ENCODE measurements at regions not wholly inside any gene's neighbourhood (a gene's known extent, or its start where the extent isn't known, plus 50 kb on each side); places are given as distances from the start of the nearest gene placed in this dataset.

DNA sequence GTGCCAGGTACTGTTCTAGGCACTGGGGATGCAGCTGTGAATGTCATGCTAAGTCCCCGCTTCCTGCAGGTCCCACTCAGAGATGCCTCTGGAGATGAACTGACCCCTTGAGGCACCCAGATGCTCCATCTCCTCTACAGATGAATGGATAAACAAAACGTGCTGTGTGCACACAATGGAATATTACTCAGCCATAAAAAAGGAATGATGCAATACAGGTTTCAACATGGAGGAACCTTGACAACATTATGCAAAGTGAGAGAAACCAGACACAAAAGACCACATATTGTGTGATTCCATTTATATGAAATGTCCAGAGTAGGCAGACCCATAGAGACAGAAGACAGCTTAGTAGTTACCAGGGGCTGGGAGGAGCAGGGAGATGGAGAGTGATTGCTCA lies 320.1 kb upstream of the DIO3 start:
- TF ChIP-seq, protein P1, sequence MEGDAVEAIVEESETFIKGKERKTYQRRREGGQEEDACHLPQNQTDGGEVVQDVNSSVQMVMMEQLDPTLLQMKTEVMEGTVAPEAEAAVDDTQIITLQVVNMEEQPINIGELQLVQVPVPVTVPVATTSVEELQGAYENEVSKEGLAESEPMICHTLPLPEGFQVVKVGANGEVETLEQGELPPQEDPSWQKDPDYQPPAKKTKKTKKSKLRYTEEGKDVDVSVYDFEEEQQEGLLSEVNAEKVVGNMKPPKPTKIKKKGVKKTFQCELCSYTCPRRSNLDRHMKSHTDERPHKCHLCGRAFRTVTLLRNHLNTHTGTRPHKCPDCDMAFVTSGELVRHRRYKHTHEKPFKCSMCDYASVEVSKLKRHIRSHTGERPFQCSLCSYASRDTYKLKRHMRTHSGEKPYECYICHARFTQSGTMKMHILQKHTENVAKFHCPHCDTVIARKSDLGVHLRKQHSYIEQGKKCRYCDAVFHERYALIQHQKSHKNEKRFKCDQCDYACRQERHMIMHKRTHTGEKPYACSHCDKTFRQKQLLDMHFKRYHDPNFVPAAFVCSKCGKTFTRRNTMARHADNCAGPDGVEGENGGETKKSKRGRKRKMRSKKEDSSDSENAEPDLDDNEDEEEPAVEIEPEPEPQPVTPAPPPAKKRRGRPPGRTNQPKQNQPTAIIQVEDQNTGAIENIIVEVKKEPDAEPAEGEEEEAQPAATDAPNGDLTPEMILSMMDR (IDR thresholded peaks at IDR 0.05; ENCODE audit: low read depth, low read length), result no peak
- DNase-seq (ENCODE audit: extremely low read depth, low read depth), result no peak

DNA sequence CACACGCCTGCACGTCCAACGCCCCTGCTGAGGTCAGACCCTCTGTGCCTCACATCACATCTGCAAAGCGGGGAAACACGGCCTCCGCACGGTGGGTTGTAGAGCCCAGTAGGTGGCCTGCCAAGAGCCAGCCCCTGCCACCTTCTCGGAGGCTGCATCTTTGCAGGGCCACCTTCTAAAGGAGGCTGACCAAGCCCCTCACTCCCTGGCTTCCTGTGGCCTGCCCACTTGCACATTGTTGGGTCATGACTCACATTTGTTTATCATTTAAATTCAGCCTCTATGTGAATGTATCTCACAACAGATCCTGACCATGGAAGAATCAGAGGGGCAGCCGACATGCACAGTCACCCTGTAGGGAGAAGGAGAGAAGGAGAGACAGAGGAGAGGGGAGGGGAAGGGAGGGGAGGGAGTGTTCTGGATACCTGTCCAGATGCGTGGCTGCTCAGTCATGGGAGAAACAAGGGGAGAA lies 319.5 kb upstream of the DIO3 start:
- TF ChIP-seq, protein P1 (IDR thresholded peaks at IDR 0.05; ENCODE audit: low read depth, low read length), result no peak
- DNase-seq (ENCODE audit: extremely low read depth, low read depth), result no peak

DNA sequence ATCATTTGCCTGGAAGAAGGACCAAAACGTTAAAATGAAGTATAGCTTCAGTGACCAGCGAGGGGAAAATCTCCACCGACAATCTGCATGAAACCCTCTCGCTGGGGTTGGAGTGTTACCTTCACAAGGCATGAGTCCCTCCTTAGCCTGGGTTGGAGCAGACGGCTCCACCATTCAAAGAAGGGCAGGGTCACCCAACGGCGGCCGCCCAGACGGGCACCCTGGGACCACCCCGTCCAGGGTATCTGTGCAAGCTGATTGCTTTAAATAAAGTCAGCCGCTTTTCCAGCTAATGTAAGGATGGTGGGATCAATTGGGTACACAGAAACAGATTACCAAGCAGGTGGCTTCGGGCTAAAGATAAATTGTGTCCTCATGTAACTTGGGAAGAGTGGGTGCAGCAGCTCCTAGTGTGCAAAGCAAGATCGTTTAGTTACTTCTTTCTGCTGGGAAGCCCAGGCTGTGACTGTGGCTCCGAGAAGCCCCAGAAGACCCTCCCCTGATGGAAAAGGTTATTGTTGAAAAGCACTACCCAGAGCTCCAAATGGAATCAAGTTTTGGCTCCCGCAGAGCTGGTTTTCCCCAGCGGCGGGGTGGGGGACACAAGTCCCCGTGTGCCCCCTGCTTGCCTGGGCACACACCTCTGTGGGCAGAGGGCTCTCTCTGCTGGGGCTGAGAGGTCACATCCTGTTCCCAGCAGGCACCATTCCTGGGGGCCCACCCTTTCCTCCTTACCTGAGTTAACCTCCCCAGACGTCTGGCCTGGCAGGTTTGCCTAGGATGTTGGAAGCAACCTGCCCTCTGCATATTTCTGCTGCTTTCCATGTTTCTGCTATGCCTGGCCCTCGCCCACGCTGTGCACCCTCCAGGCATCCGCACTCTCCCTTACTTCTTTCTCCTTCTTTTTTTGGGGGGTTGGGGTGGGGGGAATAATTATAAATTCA lies 318.6 kb upstream of the DIO3 start:
- no peak for DNase-seq (ENCODE audit: extremely low read depth, low read depth)
- TF ChIP-seq, protein P1 (IDR thresholded peaks at IDR 0.05; ENCODE audit: low read depth, low read length), result no peak

DNA sequence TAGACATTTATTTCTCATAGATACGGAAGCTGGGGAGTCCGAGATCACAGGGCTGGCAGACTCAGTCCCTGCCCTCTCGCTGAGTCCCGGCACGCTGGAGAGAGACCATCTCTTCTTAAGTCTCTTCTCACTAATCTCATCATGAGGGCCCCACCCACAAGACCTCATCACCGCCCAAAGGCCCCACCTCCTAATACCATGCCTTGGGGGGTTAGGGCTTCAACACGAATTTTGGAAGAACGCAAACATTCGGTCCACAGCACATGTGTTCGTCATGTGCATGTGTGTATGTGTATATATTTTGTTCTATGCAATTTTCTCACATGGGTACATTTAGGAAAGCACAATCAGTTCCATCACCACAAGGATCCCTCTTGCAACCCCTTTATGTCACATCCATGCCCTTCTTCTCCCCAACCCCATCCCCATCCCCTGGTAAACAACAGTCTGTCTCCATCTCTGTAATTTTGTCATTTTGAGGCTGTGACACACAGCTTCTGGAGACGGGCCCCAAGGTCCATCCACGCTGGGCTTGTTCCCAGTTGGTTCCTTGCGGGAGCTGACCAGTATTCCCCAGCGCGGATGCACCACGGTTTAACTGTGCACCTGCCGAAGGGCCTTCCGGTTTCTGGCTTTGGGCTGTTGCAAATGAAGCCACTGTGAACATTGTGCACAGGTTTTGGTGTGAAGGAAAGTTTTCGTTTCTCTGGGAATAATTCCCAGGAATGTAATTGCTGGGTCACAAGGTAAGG lies 317.5 kb upstream of the DIO3 start:
- TF ChIP-seq, protein P1 (IDR thresholded peaks at IDR 0.05; ENCODE audit: low read depth, low read length), result no peak
- DNase-seq (ENCODE audit: extremely low read depth, low read depth), result no peak

DNA sequence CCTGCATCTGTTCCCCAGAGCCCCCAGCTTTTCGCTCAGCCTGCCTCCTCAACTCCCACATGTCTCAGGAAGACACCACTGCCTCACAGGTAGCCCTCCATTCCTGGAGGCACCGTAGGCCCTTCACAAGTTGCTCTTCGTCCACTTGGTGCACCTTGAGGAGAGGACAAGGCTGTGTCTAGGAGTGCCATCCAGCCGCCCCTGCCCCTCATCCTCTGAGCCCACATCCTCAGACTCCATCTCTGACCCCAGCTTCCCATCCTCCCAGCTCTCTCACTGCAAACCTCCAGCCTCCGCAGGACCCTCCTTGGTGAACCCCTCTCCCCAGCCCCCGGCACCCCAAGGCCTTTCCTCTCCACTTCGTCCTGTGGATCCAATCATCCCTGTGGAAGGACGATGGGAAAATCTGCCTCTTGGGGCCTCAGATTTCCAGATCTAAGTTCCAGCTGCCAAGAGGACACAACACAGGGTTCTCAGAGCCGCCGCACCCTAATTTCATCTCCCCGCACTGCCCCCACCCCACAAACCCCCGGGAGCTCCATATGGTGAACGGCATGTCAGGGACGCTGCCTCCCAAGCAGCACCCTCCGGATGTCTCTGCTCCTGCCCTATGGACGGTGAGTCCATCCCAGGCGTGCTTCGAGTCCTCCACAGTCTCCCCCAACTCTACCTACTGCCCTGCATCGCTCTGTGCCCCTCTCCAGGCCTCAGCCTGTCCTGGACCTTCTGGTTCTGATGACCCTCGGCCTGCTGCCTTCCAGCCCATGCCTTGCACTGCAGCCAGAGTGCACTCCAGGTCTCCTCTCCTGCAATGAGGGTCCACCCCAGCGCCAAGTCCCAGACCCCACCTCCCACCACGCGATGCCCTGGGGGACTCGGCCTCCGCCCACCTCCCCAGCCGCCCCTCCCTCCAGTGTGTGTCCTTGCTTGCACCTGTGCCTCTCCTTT lies 314.1 kb upstream of the DIO3 start:
- TF ChIP-seq, protein P1 (IDR thresholded peaks at IDR 0.05; ENCODE audit: low read depth, low read length), result no peak
- DNase-seq (ENCODE audit: extremely low read depth, low read depth), result no peak

DNA sequence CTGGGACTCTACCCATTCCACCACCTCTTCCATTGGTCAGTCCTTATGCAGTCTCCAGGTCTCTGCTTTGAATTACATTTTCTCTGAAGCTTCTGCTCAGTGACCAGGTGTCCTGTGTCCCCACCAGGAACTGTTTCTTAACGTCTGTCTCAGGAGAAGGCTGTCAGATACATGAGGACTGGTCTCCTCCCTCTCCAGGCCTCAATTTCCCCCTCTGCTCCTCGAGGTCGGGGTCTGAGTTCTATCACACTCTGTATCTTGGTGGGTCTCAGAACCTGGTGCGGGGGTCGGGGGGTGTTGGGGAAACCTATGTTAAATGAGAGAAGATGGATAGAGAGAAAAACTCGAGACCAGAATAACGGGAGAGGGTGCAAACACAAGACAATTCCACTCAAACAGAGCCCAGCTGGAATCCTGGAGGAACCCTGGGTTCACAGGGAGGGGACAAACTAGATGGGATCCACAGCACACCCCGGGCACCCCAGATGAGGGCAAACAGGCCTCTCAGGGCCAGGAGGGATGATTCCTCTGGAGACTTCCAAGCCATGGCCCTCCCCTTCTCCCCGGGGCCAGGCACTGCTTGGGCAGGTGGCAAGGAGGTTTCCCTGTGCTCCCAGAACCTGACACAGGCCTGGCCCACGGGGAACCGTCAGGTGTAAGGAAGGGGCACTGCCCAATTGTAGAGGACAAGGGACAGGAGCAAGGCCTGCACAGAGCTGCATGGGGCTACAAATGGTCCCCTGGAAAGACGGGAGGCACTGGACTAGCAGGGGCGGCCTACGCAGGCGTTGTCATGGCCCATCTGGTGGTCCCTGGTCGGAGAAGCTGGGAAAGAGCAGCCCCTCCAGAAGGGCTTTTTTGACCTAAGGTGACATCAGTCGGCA lies 313.2 kb upstream of the DIO3 start:
- TF ChIP-seq, protein P1 (IDR thresholded peaks at IDR 0.05; ENCODE audit: low read depth, low read length), result no peak

More for the DNA sequence above, 313.2 kb upstream of the DIO3 start:
- DNase-seq (ENCODE audit: extremely low read depth, low read depth), result no peak

Measured in AG09319 (cell line).